HEK293 (cell line): ENCODE measurements at regions not wholly inside any gene's neighbourhood (a gene's known extent, or its start where the extent isn't known, plus 50 kb on each side); places are given as distances from the start of the nearest gene placed in this dataset.

ENCODE experiments used
- CTCF ChIA-PET: fragments of 350-600 bp; formaldehyde crosslinking; extraction: SDS; loops from one replicate; lab custom pipeline; 2021; ENCODE audit warnings: antibody characterized with exemption; lab: Yijun Ruan, JAX
- POLR2A ChIA-PET: fragments of 300-600 bp; formaldehyde crosslinking; extraction: SDS; loops from one replicate; lab custom pipeline; 2020; ENCODE audit warnings: antibody characterized with exemption, inconsistent platforms; lab: Yijun Ruan, JAX
- H3K27ac ChIP-seq: fragments of 200-500 bp; sonication (Bioruptor generic); 2 replicates; pipeline ENCODE4 v1.5.1; 2014; ENCODE audit warnings: low read depth, low read length, control low read depth, inconsistent platforms; ENCODE audit errors: extremely low read depth
- H3K36me3 ChIP-seq, 2 experiments: fragments of 200-500 bp in 1 of 2; sonication (Bioruptor generic) in 1 of 2; 1 replicate in 1 of 2; 2 replicates in 1 of 2; pipeline ENCODE4 v1.5.1; 2014 to 2017; ENCODE audit warnings: inconsistent platforms in 2 of 2, low read length in 2 of 2; ENCODE audit not compliant: control insufficient read depth in 2 of 2, insufficient read depth in 1 of 2
- H3K4me1 ChIP-seq: fragments of 200-500 bp; sonication (Bioruptor generic); 2 replicates; pipeline ENCODE4 v1.5.1; 2014; ENCODE audit warnings: mild to moderate bottlenecking, low read length, inconsistent platforms; ENCODE audit not compliant: control insufficient read depth, insufficient read depth
- H3K4me3 ChIP-seq: 2 replicates; pipeline ENCODE4 v1.5.1; 2011; ENCODE audit warnings: low read depth, mild to moderate bottlenecking, control low read depth, low read length, moderate library complexity
- H3K9me3 ChIP-seq: fragments of 200-500 bp; sonication (Bioruptor generic); 2 replicates; pipeline ENCODE4 v1.5.1; 2014; ENCODE audit warnings: low read depth, low read length, inconsistent platforms; ENCODE audit not compliant: control insufficient read depth, insufficient read depth
- HOXD13 ChIP-seq: sonication (generic); formaldehyde crosslinking; IDR thresholded peaks from 2 replicates; pipeline ENCODE4 v1.8.0; 2022; ENCODE audit warnings: missing genetic modification reagents, borderline replicate concordance
- PRDM2 ChIP-seq: fragments of 450-650 bp; formaldehyde crosslinking; IDR thresholded peaks from 2 replicates; pipeline ENCODE4 v1.5.1; 2016; ENCODE audit warnings: missing biosample characterization, missing genetic modification characterization, borderline replicate concordance
- SCRT2 ChIP-seq: fragments of 450-650 bp; formaldehyde crosslinking; IDR thresholded peaks from 2 replicates; pipeline ENCODE4 v1.5.1; 2016; ENCODE audit warnings: missing biosample characterization, missing genetic modification characterization
- TCF7L2 ChIP-seq: IDR thresholded peaks from 2 replicates; pipeline ENCODE4 v1.6.1; 2011; ENCODE audit warnings: low read depth, mild to moderate bottlenecking, inconsistent platforms, low read length, moderate library complexity, borderline replicate concordance
- YY2 ChIP-seq: fragments of 450-650 bp; formaldehyde crosslinking; IDR thresholded peaks from 2 replicates; pipeline ENCODE4 v1.5.1; 2016; ENCODE audit warnings: missing biosample characterization, missing genetic modification characterization
- ZBTB7A ChIP-seq: fragments of 450-650 bp; formaldehyde crosslinking; IDR thresholded peaks from 2 replicates; pipeline ENCODE4 v1.5.1; 2016; ENCODE audit warnings: low read depth, missing biosample characterization, missing genetic modification characterization
- ZNF10 ChIP-seq: fragments of 450-650 bp; formaldehyde crosslinking; IDR thresholded peaks from 2 replicates; pipeline ENCODE4 v1.5.1; 2017; ENCODE audit warnings: missing biosample characterization, missing genetic modification characterization
- ZNF112 ChIP-seq: fragments of 450-650 bp; formaldehyde crosslinking; IDR thresholded peaks from 2 replicates; pipeline ENCODE4 v1.5.0; 2017; ENCODE audit warnings: missing biosample characterization, missing genetic modification characterization
- ZNF175 ChIP-seq: fragments of 450-650 bp; formaldehyde crosslinking; IDR thresholded peaks from 2 replicates; pipeline ENCODE4 v1.5.1; 2016; ENCODE audit warnings: missing biosample characterization, missing genetic modification characterization
- ZNF223 ChIP-seq: fragments of 450-650 bp; formaldehyde crosslinking; IDR thresholded peaks from 2 replicates; pipeline ENCODE4 v1.5.1; 2016; ENCODE audit warnings: missing biosample characterization, missing genetic modification characterization
- ZNF274 ChIP-seq, 2 experiments: fragments of 200-500 bp in 1 of 2; fragments of 450-650 bp in 1 of 2; sonication (Bioruptor generic) in 1 of 2; formaldehyde crosslinking in 1 of 2; IDR thresholded peaks; 2 replicates each; pipeline versions ENCODE4 v1.5.1 to v1.6.1; 2014 to 2016; ENCODE audit warnings: borderline replicate concordance in 1 of 2, inconsistent platforms in 1 of 2, low read length in 1 of 2, missing biosample characterization in 1 of 2, missing genetic modification characterization in 1 of 2
- ZNF501 ChIP-seq: fragments of 450-650 bp; formaldehyde crosslinking; IDR thresholded peaks from 2 replicates; pipeline ENCODE4 v1.5.1; 2016; ENCODE audit warnings: missing biosample characterization, missing genetic modification characterization
- ZNF518A ChIP-seq: fragments of 450-650 bp; formaldehyde crosslinking; conservative IDR thresholded peaks from 2 replicates; pipeline ENCODE4 v1.5.1; 2016; ENCODE audit warnings: low read depth, missing biosample characterization, missing genetic modification characterization
- ZNF548 ChIP-seq: fragments of 450-650 bp; formaldehyde crosslinking; IDR thresholded peaks from 2 replicates; pipeline ENCODE4 v1.5.1; 2016; ENCODE audit warnings: missing biosample characterization, missing genetic modification characterization
- ZNF558 ChIP-seq: fragments of 450-650 bp; formaldehyde crosslinking; IDR thresholded peaks from 2 replicates; pipeline ENCODE4 v1.5.1; 2016; ENCODE audit warnings: missing biosample characterization, missing genetic modification characterization
- ZNF571 ChIP-seq: fragments of 450-650 bp; formaldehyde crosslinking; IDR thresholded peaks from 2 replicates; pipeline ENCODE4 v1.5.0; 2017; ENCODE audit warnings: missing biosample characterization, missing genetic modification characterization
- ZNF610 ChIP-seq: fragments of 450-650 bp; formaldehyde crosslinking; IDR thresholded peaks from 2 replicates; pipeline ENCODE4 v1.5.1; 2016; ENCODE audit warnings: missing biosample characterization, missing genetic modification characterization, borderline replicate concordance
- ZNF664 ChIP-seq: fragments of 450-650 bp; formaldehyde crosslinking; IDR thresholded peaks from 2 replicates; pipeline ENCODE4 v1.5.1; 2016; ENCODE audit warnings: missing biosample characterization, missing genetic modification characterization
- ZNF670 ChIP-seq: fragments of 450-650 bp; formaldehyde crosslinking; IDR thresholded peaks from 2 replicates; pipeline ENCODE4 v1.5.1; 2016; ENCODE audit warnings: missing biosample characterization, missing genetic modification characterization, low read depth
- TF ChIP-seq, protein P1 (sequence below): fragments of 450-650 bp; formaldehyde crosslinking; IDR thresholded peaks from 2 replicates; pipeline ENCODE4 v1.5.1; 2016; ENCODE audit warnings: missing biosample characterization, missing genetic modification characterization

- H3K36me3 ChIP-seq, result no peaks in the 10 kb centered on the region
- CTCF ChIA-PET, result interaction anchor here (0.7 kb wide), 1 partner anchor 50 kb away, joined by 5 read pairs; no protein-coding TSS in a partner anchor
- H3K4me1 ChIP-seq, result no peaks in the 10 kb centered on the region
- H3K4me3 ChIP-seq, result no peak overlapping the region
- no peaks in the 10 kb centered on the region for H3K9me3 ChIP-seq
- POLR2A ChIA-PET, result no interaction called here
- TF ChIP-seq ZNF558 (tag by site-specific recombination) (no peak), ZBTB7A (tag by site-specific recombination) (no peak), ZNF223 (tag by site-specific recombination) (no peak), YY2 (tag by site-specific recombination) (no peak), HOXD13 (CRISPR knock-in tag) (no peak), ZNF610 (no peak), SCRT2 (tag by site-specific recombination) (no peak), ZNF175 (tag by site-specific recombination) (no peak), ZNF548 (tag by site-specific recombination) (no peak)
- TF ChIP-seq, protein P1, sequence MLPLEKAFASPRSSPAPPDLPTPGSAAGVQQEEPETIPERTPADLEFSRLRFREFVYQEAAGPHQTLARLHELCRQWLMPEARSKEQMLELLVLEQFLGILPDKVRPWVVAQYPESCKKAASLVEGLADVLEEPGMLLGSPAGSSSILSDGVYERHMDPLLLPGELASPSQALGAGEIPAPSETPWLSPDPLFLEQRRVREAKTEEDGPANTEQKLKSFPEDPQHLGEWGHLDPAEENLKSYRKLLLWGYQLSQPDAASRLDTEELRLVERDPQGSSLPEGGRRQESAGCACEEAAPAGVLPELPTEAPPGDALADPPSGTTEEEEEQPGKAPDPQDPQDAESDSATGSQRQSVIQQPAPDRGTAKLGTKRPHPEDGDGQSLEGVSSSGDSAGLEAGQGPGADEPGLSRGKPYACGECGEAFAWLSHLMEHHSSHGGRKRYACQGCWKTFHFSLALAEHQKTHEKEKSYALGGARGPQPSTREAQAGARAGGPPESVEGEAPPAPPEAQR (tag by site-specific recombination), result no peak
- no peak overlapping the region for H3K27ac ChIP-seq
These were observed 237.0 kb downstream of the IDS start for GRCh38 chrX:149267878-149268813.

DNA sequence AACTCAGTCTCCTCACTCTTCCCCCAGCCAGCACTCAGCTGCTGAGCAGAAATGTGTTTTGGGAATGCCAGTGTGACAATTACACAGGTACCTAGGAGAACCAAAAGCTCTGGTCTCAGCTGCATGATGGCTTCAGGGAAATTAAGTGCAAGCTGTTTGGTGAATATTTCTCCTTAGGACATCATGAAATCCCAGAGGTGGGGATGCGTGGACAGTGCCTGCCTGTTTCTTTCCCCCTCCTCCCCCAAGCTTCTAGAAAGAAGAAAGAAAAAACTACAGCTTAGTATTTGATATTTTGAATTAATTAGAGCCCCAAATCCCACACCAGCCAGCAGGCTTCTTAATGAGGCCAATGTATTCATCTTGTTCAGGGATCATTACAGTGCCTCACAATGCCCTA is 243.0 kb downstream of the IDS start:
- no peaks in the 10 kb centered on the region for H3K9me3 ChIP-seq
- H3K4me1 ChIP-seq, result no peaks in the 10 kb centered on the region
- H3K36me3 ChIP-seq, result no peaks in the 10 kb centered on the region
- ChIA-PET POLR2A (no interaction called here), CTCF (interaction anchor here (0.7 kb wide), 1 partner anchor 387 kb away, joined by 3 read pairs; no protein-coding TSS in a partner anchor)
- H3K4me3 ChIP-seq, result no peak overlapping the region
- H3K27ac ChIP-seq, result no peak overlapping the region
- TF ChIP-seq ZNF274 (IDR thresholded peaks at IDR 0.05; ENCODE audit: low read length), result no peak
- TF ChIP-seq ZNF274 (tag by site-specific recombination; IDR thresholded peaks at IDR 0.05; ENCODE audit: borderline replicate concordance), result no peak
- no peak for TF ChIP-seq PRDM2 (tag by site-specific recombination)
- TF ChIP-seq TCF7L2, result no peak
- no peak for TF ChIP-seq ZNF670 (tag by site-specific recombination)
- no peak for TF ChIP-seq ZNF112 (tag by site-specific recombination)
- TF ChIP-seq ZNF501 (tag by site-specific recombination), result no peak
- TF ChIP-seq ZNF571, result no peak
- TF ChIP-seq ZNF518A (tag by site-specific recombination), result no peak
- TF ChIP-seq ZNF10 (tag by site-specific recombination), result no peak
- no peak for TF ChIP-seq ZNF664 (tag by site-specific recombination)
